ENCODE measurements at regions not wholly inside any gene's neighbourhood (a gene's known extent, or its start where the extent isn't known, plus 50 kb on each side); places are given as distances from the start of the nearest gene placed in this dataset.

- ATAC-seq = no peak
- ChIA-PET POLR2A (no interaction called here), CTCF (no interaction called here), RAD21 (ENCODE audit: low non-redundant PET in 1 of 2, low total read pairs in 2 of 2, uncharacterized antibody in 2 of 2, unreplicated experiment in 2 of 2) (no interaction called here)
- TF ChIP-seq ATF3 (IDR thresholded peaks at IDR 0.05) (no peak), EGR1 (IDR thresholded peaks at IDR 0.05; ENCODE audit: low read depth) (no peak), CEBPB (IDR thresholded peaks at IDR 0.05; ENCODE audit: low read depth) (no peak), MAX (IDR thresholded peaks at IDR 0.05) (no peak)
- no TSS peak for BruUV-seq (replicated peaks)
- H3K79me2 ChIP-seq (ENCODE audit: insufficient read depth, low read length) = no peaks in the 10 kb centered on the region
- peak overlapping the region; percentile 57; the same call in 1 of the 2 replicates for H3K4me2 ChIP-seq (ENCODE audit: low read length)
- no peaks in the 10 kb centered on the region for H4K20me1 ChIP-seq (ENCODE audit: insufficient read depth)
- H3K36me3 ChIP-seq (ENCODE audit: control insufficient read depth in 1 of 2, insufficient read depth in 2 of 2, low read length in 2 of 2) = no peaks in the 10 kb centered on the region
- intact Hi-C loops (cut with micrococcal nuclease) = no loop called here
- H3K9me3 ChIP-seq (ENCODE audit: control insufficient read depth in 1 of 2, insufficient read depth in 1 of 2, low read depth in 1 of 2, low read length in 2 of 2) = no peaks in the 10 kb centered on the region
- no peaks in the 10 kb centered on the region for H3K27me3 ChIP-seq (ENCODE audit: insufficient read depth, low read length)
- no peak overlapping the region for H3K9ac ChIP-seq (ENCODE audit: low read length)
- H3K9me2 ChIP-seq (ENCODE audit: insufficient read depth) = no peaks in the 10 kb centered on the region
- no peak overlapping the region for H3K4me3 ChIP-seq (replicated peaks in 1 of 2; ENCODE audit: low read depth in 1 of 2, low read length in 2 of 2)
- peaks cover 36 to 45% of the 10 kb centered on the region in 2 experiments for H3K4me1 ChIP-seq (ENCODE audit: control insufficient read depth in 1 of 2, insufficient read depth in 2 of 2, low read length in 2 of 2)
- H3K27ac ChIP-seq (ENCODE audit: low read depth, low read length) = peak overlapping the region; percentile 66; the same call in 1 of the 2 replicates
- H2AFZ ChIP-seq (ENCODE audit: low read depth, low read length, poor library complexity, severe bottlenecking) = no peak overlapping the region
- no peak for DNase-seq (ENCODE audit: low read depth, low spot score)
These were observed 199.7 kb downstream of the SAMD5 start for GRCh38 chr6:147708170-147708569.

GRCh38 chr6:147709396-147710272, 201.1 kb downstream of the SAMD5 start:
- ChIA-PET POLR2A (interaction anchor here (1.0 kb wide), 1 partner anchor 9 kb away, joined by 3 read pairs; no protein-coding TSS in a partner anchor), CTCF (no interaction called here), RAD21 (ENCODE audit: low non-redundant PET in 1 of 2, low total read pairs in 2 of 2, uncharacterized antibody in 2 of 2, unreplicated experiment in 2 of 2) (no interaction called here)
- peak; percentile 87 for ATAC-seq
- H3K79me2 ChIP-seq (ENCODE audit: insufficient read depth, low read length) = no peaks in the 10 kb centered on the region
- no TSS peak for BruUV-seq (replicated peaks)
- peak overlapping the region; percentile 88 for H3K27ac ChIP-seq (ENCODE audit: low read depth, low read length)
- peak overlapping the region; percentile 57 for H3K4me2 ChIP-seq (ENCODE audit: low read length)
- H4K20me1 ChIP-seq (ENCODE audit: insufficient read depth) = no peaks in the 10 kb centered on the region
- peaks cover 36 to 45% of the 10 kb centered on the region in 2 experiments for H3K4me1 ChIP-seq (ENCODE audit: control insufficient read depth in 1 of 2, insufficient read depth in 2 of 2, low read length in 2 of 2)
- H3K4me3 ChIP-seq (replicated peaks in 1 of 2; ENCODE audit: low read depth in 1 of 2, low read length in 2 of 2) = no peak overlapping the region
- no peak overlapping the region for H2AFZ ChIP-seq (ENCODE audit: low read depth, low read length, poor library complexity, severe bottlenecking)
- intact Hi-C loops (cut with micrococcal nuclease) = no loop called here
- no peaks in the 10 kb centered on the region for H3K36me3 ChIP-seq (ENCODE audit: control insufficient read depth in 1 of 2, insufficient read depth in 2 of 2, low read length in 2 of 2)
- DNase-seq (ENCODE audit: low read depth, low spot score) = peak; percentile 79
- H3K9ac ChIP-seq (ENCODE audit: low read length) = no peak overlapping the region
- H3K9me2 ChIP-seq (ENCODE audit: insufficient read depth) = no peaks in the 10 kb centered on the region
- H3K9me3 ChIP-seq (ENCODE audit: control insufficient read depth in 1 of 2, insufficient read depth in 1 of 2, low read depth in 1 of 2, low read length in 2 of 2) = no peaks in the 10 kb centered on the region
- H3K27me3 ChIP-seq (ENCODE audit: insufficient read depth, low read length) = no peaks in the 10 kb centered on the region
- TF ChIP-seq EGR1 (IDR thresholded peaks at IDR 0.05; ENCODE audit: low read depth) = no peak
- no peak for TF ChIP-seq EZH2phosphoT487 (IDR thresholded peaks at IDR 0.05; ENCODE audit: borderline replicate concordance)
- TF ChIP-seq CEBPB (IDR thresholded peaks at IDR 0.05; ENCODE audit: low read depth) = peak; percentile 69
- peak; percentile 71 for TF ChIP-seq SRF (IDR thresholded peaks at IDR 0.05; ENCODE audit: low read depth)
- TF ChIP-seq POLR2AphosphoS5 (IDR thresholded peaks at IDR 0.05; ENCODE audit: low read depth, low read length) = peak; percentile 51; the same call in 1 of the 2 replicates
- TF ChIP-seq CBX3 (IDR thresholded peaks at IDR 0.05; ENCODE audit: low read depth) = peak; percentile 82; the same call in 1 of the 2 replicates
- 0 out of 2 replicates have a peak, but pooled peaks have one; percentile 19 for TF ChIP-seq RAD21 (IDR thresholded peaks at IDR 0.05; ENCODE audit: low read depth)
- TF ChIP-seq FOSL1 (IDR thresholded peaks at IDR 0.05; ENCODE audit: low read depth) = peak; percentile 94
- peak; percentile 76 for TF ChIP-seq SIN3A (IDR thresholded peaks at IDR 0.05; ENCODE audit: low read depth)
- no peak for TF ChIP-seq EZH2 (IDR thresholded peaks at IDR 0.05)
- peak; percentile 98 for TF ChIP-seq JUND (IDR thresholded peaks at IDR 0.05)
- TF ChIP-seq ZNF274 (IDR thresholded peaks at IDR 0.05; ENCODE audit: low read depth, low read length) = no peak
- no peak for TF ChIP-seq ZBTB33 (IDR thresholded peaks at IDR 0.05; ENCODE audit: extremely low read depth, insufficient replicate concordance, low read length)
- peak; percentile 93 for TF ChIP-seq SP1 (IDR thresholded peaks at IDR 0.05; ENCODE audit: low read depth)
